ENCODE measurements at regions not wholly inside any gene's neighbourhood (a gene's known extent, or its start where the extent isn't known, plus 50 kb on each side); places are given as distances from the start of the nearest gene placed in this dataset.
"Not testable (repeated sequence)": the region's sequence is repeated elsewhere in the genome, so short reads cannot be mapped to it uniquely, and the experiment has no call there.

DNA sequence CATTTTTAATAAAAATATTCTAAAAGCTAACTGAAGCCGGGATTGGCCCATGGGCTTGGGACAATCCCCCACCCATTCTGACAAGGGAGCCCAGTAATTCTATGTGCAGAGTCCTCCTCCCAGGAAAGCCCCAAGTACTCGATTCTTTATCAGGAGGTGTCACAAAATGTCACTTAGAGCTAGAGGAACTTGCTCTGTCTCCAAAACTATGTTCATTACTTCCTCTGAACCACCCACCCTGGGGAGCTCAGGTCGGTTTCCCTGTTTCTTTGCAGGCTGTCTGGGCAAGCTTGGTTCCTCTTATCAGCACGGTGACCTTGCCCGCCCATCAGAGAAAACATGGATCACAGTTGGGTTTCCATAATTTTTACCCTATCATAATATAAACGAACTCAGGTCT is 430.6 kb upstream of the ID2 start:
- DNase-seq = no peak

GRCh38 chr2:8251856-8252255 is 430.0 kb upstream of the ID2 start:
- no peak for DNase-seq

GRCh38 chr2:8252997-8253694 is 428.7 kb upstream of the ID2 start:
- no peak for DNase-seq

- DNase-seq = no peak
Observed at GRCh38 chr2:8253781-8254180, 428.1 kb upstream of the ID2 start.

- not testable (repeated sequence) for DNase-seq
Observed at GRCh38 chr2:8254214-8254613, 427.6 kb upstream of the ID2 start.

- no peak for DNase-seq
Observed at GRCh38 chr2:8254791-8255447, 426.9 kb upstream of the ID2 start.

- no peak for DNase-seq
Observed at GRCh38 chr2:8255448-8255800, 426.4 kb upstream of the ID2 start.

DNA sequence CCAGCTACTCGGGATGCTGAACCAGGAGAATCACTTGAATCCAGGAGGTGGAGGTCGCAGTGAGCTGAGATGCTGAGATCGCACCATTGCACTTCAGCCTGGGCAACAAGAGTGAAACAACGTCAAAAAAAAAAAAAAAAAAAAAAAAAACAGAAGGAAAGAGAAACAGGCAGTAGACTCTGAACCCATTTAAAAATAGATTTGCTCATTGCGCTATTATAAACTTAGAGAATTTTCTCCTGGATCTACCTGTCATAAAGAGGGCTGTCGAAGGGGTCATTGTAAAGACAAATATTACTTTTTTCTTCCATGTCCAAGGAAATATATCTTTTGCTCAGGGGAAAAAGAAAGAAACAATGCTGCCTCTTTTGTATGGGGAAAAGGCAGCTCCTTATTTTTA is 425.0 kb upstream of the ID2 start:
- DNase-seq = no peak

GRCh38 chr2:8257502-8257901 is 424.4 kb upstream of the ID2 start:
- no peak for DNase-seq

DNA sequence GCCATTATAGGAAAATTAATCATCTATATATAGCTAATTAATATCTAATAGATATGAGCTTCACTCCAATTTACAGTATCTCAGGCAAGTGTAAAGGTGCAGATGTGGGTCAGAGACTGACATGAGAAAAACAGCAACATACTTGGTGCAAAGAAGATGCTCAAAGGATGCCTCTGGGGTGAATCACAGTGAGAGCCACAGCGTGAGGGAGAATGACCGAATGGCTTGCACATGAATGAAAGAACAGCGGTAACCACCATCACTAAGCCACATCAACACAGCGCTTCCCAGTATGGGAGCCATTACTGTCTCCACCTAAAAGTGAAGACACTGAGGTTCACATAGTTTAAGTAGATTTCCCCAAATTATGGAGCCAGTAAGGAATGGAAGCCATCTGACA is 423.4 kb upstream of the ID2 start:
- no peak for DNase-seq

DNA sequence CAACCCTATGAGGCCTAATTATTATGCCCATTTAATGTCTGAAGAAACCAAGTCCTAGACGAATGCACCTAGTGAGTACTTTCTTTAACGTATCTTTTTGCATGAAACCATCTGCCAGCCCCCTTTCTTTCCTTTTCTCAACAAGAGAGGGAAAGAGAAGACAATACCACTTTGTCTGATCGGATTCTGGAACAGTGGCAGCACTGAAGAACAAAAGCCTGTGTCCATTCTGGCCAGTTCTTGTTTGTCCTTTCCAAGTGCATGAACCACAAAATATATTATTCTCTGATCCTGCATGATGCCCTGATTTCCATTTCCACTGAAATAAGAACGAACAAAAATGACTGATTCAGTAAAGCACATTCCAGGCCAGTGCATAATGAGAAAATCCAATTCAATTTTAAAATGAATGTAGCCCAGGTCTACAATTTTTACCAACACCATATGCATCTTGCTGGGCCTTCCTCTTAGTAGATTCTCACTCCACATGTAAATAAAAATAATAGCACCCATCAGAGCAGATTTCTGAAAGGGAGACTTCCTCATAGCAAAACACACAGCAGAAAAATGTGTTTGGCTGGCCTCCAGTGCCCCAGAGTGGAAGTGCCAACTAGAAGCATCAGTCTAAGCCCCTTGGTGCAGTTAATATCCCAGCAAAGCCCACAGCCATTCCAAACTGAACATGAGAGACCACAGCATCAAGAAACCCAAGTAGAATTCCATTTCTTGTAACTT is 422.6 kb upstream of the ID2 start:
- no peak for DNase-seq

- DNase-seq = no peak
Observed at GRCh38 chr2:8259841-8260178, 422.0 kb upstream of the ID2 start.

GRCh38 chr2:8260213-8260612 is 421.6 kb upstream of the ID2 start:
- no peak for DNase-seq

DNA sequence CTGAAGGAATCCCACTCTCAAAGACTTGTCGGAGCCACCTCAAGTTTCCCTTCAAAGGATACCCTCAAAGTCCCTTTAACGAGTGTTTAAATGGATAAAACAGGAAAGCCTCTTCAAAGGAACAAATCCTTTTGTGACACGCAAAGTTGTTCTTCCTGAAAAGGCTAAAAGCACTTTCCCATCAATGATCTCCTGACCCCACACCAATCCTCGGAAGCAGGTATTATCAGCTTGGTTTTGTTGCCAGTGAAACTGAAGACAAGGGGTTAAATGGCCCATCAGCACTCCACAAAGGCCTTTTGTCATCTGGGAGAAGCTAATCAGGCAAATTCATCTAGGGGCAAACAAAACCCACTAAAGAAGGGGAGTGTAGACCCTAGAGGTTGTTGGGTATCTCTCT is 418.0 kb upstream of the ID2 start:
- DNase-seq = no peak

DNA sequence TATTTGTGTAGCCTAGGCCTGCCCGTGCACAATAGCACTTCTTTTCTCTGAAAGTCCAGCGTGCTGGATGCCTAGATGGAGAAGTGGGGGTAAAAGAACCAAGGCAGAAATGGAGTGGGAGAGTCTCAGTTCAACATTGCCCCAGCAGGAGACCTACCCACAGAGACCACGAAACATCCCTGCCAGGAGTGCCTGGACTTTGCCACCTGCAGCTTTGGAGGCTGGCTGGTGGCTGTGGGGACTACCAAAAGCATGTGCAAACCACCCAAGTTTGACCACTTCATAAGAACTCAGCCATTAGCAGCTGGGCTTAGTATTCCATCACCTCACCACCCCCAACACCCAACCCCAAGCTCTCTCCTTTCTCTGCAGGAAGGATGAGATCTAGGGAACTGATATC is 416.9 kb upstream of the ID2 start:
- DNase-seq = no peak

GRCh38 chr2:8265476-8266226 is 416.2 kb upstream of the ID2 start:
- no peak for DNase-seq

DNA sequence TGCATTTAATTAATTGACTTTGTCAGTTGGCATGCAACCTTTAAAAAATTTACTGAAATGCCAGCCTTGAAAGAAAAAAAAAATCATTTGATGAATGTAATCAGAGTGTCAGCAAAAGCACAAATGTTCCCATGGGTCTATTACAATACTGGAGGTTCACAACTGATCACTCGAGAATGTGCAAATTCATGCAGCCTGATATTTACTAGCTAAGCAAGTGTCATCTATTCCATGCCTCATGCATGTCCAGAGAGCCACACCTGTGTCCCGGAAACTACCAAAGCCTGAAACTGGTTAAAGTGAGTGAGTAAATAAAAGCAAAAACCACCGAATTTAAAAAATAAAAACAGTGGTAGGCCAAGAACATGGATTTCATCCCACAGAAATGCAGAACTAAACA is 415.3 kb upstream of the ID2 start:
- no peak for DNase-seq

DNA sequence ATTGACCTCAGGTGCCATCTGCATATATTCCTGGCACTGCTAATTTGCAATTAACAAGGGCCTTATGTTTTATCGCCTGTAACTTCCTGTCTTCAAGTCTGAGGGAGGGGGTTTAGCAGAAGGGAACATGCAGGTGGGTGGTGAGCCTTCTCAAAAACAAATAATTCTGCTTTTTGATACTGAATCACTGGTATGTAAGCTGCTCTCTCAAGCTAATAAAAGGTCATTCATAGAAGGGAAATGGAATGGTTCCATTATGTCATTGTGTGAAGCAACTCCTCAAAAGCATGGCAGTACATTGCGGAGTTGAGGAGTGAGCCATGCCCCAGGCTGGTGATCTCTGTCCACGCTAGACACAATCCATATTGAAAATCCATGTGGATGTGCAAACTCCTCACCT is 414.8 kb upstream of the ID2 start:
- DNase-seq = no peak

GRCh38 chr2:8267721-8268120 is 414.1 kb upstream of the ID2 start:
- DNase-seq = no peak

GRCh38 chr2:8268172-8268783 is 413.6 kb upstream of the ID2 start:
- no peak for DNase-seq

GRCh38 chr2:8270699-8271098 is 411.2 kb upstream of the ID2 start:
- no peak for DNase-seq

DNA sequence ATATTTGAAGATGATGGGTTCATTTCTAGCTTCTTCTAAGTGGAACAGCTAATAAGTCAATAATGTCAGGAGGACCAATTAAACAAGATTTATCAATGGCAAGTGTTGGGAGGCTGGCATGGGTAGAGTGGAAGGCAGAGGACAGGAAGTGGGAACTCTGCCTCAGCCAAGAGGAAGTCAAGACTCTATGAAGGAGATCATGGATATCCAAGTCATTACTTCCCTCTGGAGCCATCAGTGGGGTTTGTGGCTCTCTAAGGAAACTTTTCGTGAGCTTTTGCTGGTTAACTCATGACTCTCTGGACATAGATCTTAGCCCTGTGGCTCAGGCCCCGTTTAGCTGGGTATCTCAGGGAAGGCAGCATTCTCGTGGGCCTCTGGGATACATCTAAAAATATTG is 410.4 kb upstream of the ID2 start:
- no peak for DNase-seq

DNA sequence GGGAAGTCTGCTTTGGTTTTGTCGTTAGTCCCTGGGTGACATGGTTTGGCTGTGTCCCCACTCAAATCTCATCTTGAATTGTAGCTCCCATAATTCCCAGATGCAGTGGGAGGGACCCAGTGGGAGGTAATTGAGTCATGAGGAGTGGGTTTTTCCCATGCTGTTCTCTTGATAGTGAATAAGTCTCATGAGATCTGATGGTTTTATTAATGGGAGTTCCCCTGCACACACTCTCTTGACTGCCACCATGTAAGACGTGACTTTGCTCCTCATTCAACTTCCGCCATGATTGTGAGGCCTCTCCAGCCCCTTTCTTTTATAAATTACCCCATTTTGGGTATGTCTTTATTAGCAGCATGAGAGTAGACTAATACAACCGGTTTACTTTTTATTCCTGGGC is 405.8 kb upstream of the ID2 start:
- DNase-seq = no peak

Measured in activated T-cell treated with anti-CD3 and anti-CD28 coated beads, Interleukin-2, amount 50 U/mL, for 1 hour (primary cell).